Parathyroid adenoma (tissue), 2 donors: ENCODE measurements at regions not wholly inside any gene's neighbourhood (a gene's known extent, or its start where the extent isn't known, plus 50 kb on each side); places are given as distances from the start of the nearest gene placed in this dataset.

ENCODE experiments used
- H2AFZ ChIP-seq: fragments of 300-600 bp; sonication (generic); one replicate; pipeline ENCODE4 v1.7.0; 2017; ENCODE audit warnings: antibody characterized with exemption, mild to moderate bottlenecking
- H3K27ac ChIP-seq: fragments of 300-600 bp; sonication (generic); one replicate; pipeline ENCODE4 v1.7.0; 2017
- H3K27me3 ChIP-seq: fragments of 300-600 bp; sonication (generic); one replicate; pipeline ENCODE4 v1.7.0; 2017; ENCODE audit warnings: low read length; ENCODE audit not compliant: control insufficient read depth, insufficient read depth
- H3K36me3 ChIP-seq: fragments of 300-600 bp; sonication (generic); one replicate; pipeline ENCODE4 v1.7.0; 2017; ENCODE audit warnings: low read length; ENCODE audit not compliant: control insufficient read depth, insufficient read depth
- H3K4me1 ChIP-seq: fragments of 300-600 bp; sonication (generic); one replicate; pipeline ENCODE4 v1.7.0; 2017; ENCODE audit warnings: control low read depth
- H3K4me2 ChIP-seq: fragments of 300-600 bp; sonication (generic); one replicate; pipeline ENCODE4 v1.7.0; 2017; ENCODE audit warnings: low read length
- H3K4me3 ChIP-seq: fragments of 300-600 bp; sonication (generic); one replicate; pipeline ENCODE4 v1.7.0; 2017; ENCODE audit warnings: low read depth, low read length
- H3K79me2 ChIP-seq: fragments of 300-600 bp; sonication (generic); one replicate; pipeline ENCODE4 v1.7.0; 2017; ENCODE audit warnings: control low read depth
- H3K9ac ChIP-seq: fragments of 300-600 bp; sonication (generic); one replicate; pipeline ENCODE4 v1.7.0; 2017; ENCODE audit warnings: mild to moderate bottlenecking
- H3K9me3 ChIP-seq: fragments of 300-600 bp; sonication (generic); one replicate; pipeline ENCODE4 v1.7.0; 2017; ENCODE audit warnings: low read length; ENCODE audit not compliant: control insufficient read depth
- CTCF ChIP-seq: fragments of 300-600 bp; sonication (generic); IDR thresholded peaks from one replicate; pipeline ENCODE4 v1.7.0; 2017; ENCODE audit warnings: antibody characterized with exemption, mild to moderate bottlenecking
- donor health status: primary hyperparathyroidism.

- no peak overlapping the region for H3K4me2 ChIP-seq
- no peaks in the 10 kb centered on the region for H3K36me3 ChIP-seq
- no peak for TF ChIP-seq CTCF
- no peak overlapping the region for H3K9ac ChIP-seq
- H3K27me3 ChIP-seq, result no peaks in the 10 kb centered on the region
- H3K4me1 ChIP-seq, result no peaks in the 10 kb centered on the region
- H3K9me3 ChIP-seq, result no peaks in the 10 kb centered on the region
- no peak overlapping the region for H2AFZ ChIP-seq
- H3K79me2 ChIP-seq, result no peaks in the 10 kb centered on the region
- no peak overlapping the region for H3K4me3 ChIP-seq
- H3K27ac ChIP-seq, result no peak overlapping the region
Measured at GRCh38 chr16:17994027-17994426, 342.5 kb downstream of the NPIPA8 start.

- H3K79me2 ChIP-seq, result no peaks in the 10 kb centered on the region
- TF ChIP-seq CTCF, result no peak
- H3K9ac ChIP-seq, result no peak overlapping the region
- H3K4me3 ChIP-seq, result no peak overlapping the region
- H3K27ac ChIP-seq, result no peak overlapping the region
- no peaks in the 10 kb centered on the region for H3K4me1 ChIP-seq
- H3K36me3 ChIP-seq, result no peaks in the 10 kb centered on the region
- no peak overlapping the region for H2AFZ ChIP-seq
- no peak overlapping the region for H3K4me2 ChIP-seq
- H3K9me3 ChIP-seq, result no peaks in the 10 kb centered on the region
- no peaks in the 10 kb centered on the region for H3K27me3 ChIP-seq
Measured at GRCh38 chr16:17992416-17992815, 344.1 kb downstream of the NPIPA8 start.

- Histone ChIP-seq H3K4me1 (no peaks in the 10 kb centered on the region), H3K79me2 (no peaks in the 10 kb centered on the region), H3K9me3 (no peaks in the 10 kb centered on the region), H3K4me2 (no peak overlapping the region), H2AFZ (no peak overlapping the region), H3K4me3 (no peak overlapping the region), H3K27ac (no peak overlapping the region), H3K9ac (no peak overlapping the region), H3K36me3 (no peaks in the 10 kb centered on the region), H3K27me3 (no peaks in the 10 kb centered on the region)
- no peak for TF ChIP-seq CTCF
Measured at GRCh38 chr16:17989255-17989654, 347.3 kb downstream of the NPIPA8 start.

GRCh38 chr16:17988839-17989238 lies 347.7 kb downstream of the NPIPA8 start:
- Histone ChIP-seq H3K4me3 (no peak overlapping the region), H3K27ac (no peak overlapping the region), H3K4me1 (no peaks in the 10 kb centered on the region), H2AFZ (no peak overlapping the region), H3K79me2 (no peaks in the 10 kb centered on the region), H3K27me3 (no peaks in the 10 kb centered on the region), H3K36me3 (no peaks in the 10 kb centered on the region), H3K9me3 (no peaks in the 10 kb centered on the region), H3K4me2 (no peak overlapping the region), H3K9ac (no peak overlapping the region)
- no peak for TF ChIP-seq CTCF

GRCh38 chr16:17986991-17987390 lies 349.5 kb downstream of the NPIPA8 start:
- TF ChIP-seq CTCF, result no peak
- no peak overlapping the region for H3K9ac ChIP-seq
- H3K27ac ChIP-seq, result no peak overlapping the region
- no peak overlapping the region for H3K4me2 ChIP-seq
- H3K9me3 ChIP-seq, result no peaks in the 10 kb centered on the region
- H3K36me3 ChIP-seq, result no peaks in the 10 kb centered on the region
- no peaks in the 10 kb centered on the region for H3K27me3 ChIP-seq
- H3K4me3 ChIP-seq, result no peak overlapping the region
- H2AFZ ChIP-seq, result no peak overlapping the region
- H3K79me2 ChIP-seq, result no peaks in the 10 kb centered on the region
- H3K4me1 ChIP-seq, result no peaks in the 10 kb centered on the region
